ENCODE measurements at regions not wholly inside any gene's neighbourhood (a gene's known extent, or its start where the extent isn't known, plus 50 kb on each side); places are given as distances from the start of the nearest gene placed in this dataset.
"Not testable (repeated sequence)": the region's sequence is repeated elsewhere in the genome, so short reads cannot be mapped to it uniquely, and the experiment has no call there.

- in situ Hi-C loops (cut with HindIII; ENCODE audit: low sequenced_read_pairs), result no loop called here
These were observed 1158.0 kb downstream of the TBC1D22A start for GRCh38 chr22:47920380-47920959.

GRCh38 chr22:47919893-47920292 is 1157.4 kb downstream of the TBC1D22A start:
- in situ Hi-C loops (cut with HindIII; ENCODE audit: low sequenced_read_pairs), result no loop called here

- in situ Hi-C loops (cut with HindIII; ENCODE audit: low sequenced_read_pairs), result no loop called here
These were observed 1156.6 kb downstream of the TBC1D22A start for GRCh38 chr22:47919001-47919441.

- in situ Hi-C loops (cut with HindIII; ENCODE audit: low sequenced_read_pairs), result no loop called here
These were observed 1155.9 kb downstream of the TBC1D22A start for GRCh38 chr22:47918276-47918921.

GRCh38 chr22:47914481-47915097 is 1152.1 kb downstream of the TBC1D22A start:
- in situ Hi-C loops (cut with HindIII; ENCODE audit: low sequenced_read_pairs), result no loop called here

- in situ Hi-C loops (cut with HindIII; ENCODE audit: low sequenced_read_pairs), result no loop called here
These were observed 1140.3 kb downstream of the TBC1D22A start for GRCh38 chr22:47902646-47903180.

GRCh38 chr22:47901911-47902310 is 1139.5 kb downstream of the TBC1D22A start:
- in situ Hi-C loops (cut with HindIII; ENCODE audit: low sequenced_read_pairs), result no loop called here

GRCh38 chr22:47899894-47900293 is 1137.4 kb downstream of the TBC1D22A start:
- in situ Hi-C loops (cut with HindIII; ENCODE audit: low sequenced_read_pairs), result no loop called here

GRCh38 chr22:47898946-47899345 is 1136.5 kb downstream of the TBC1D22A start:
- in situ Hi-C loops (cut with HindIII; ENCODE audit: low sequenced_read_pairs), result no loop called here

- in situ Hi-C loops (cut with HindIII; ENCODE audit: low sequenced_read_pairs), result no loop called here
These were observed 1129.2 kb downstream of the TBC1D22A start for GRCh38 chr22:47891609-47892008.

- in situ Hi-C loops (cut with HindIII; ENCODE audit: low sequenced_read_pairs), result no loop called here
These were observed 1126.4 kb downstream of the TBC1D22A start for GRCh38 chr22:47888817-47889216.

GRCh38 chr22:47884775-47885174 is 1122.3 kb downstream of the TBC1D22A start:
- in situ Hi-C loops (cut with HindIII; ENCODE audit: low sequenced_read_pairs), result no loop called here

- in situ Hi-C loops (cut with HindIII; ENCODE audit: low sequenced_read_pairs), result no loop called here
These were observed 1121.8 kb downstream of the TBC1D22A start for GRCh38 chr22:47884200-47884599.

GRCh38 chr22:47883757-47884156 is 1121.3 kb downstream of the TBC1D22A start:
- in situ Hi-C loops (cut with HindIII; ENCODE audit: low sequenced_read_pairs), result no loop called here

- in situ Hi-C loops (cut with HindIII; ENCODE audit: low sequenced_read_pairs), result no loop called here
These were observed 1116.9 kb downstream of the TBC1D22A start for GRCh38 chr22:47879346-47879745.

GRCh38 chr22:47878460-47878859 is 1116.0 kb downstream of the TBC1D22A start:
- in situ Hi-C loops (cut with HindIII; ENCODE audit: low sequenced_read_pairs), result no loop called here

GRCh38 chr22:47872761-47873535 is 1110.5 kb downstream of the TBC1D22A start:
- in situ Hi-C loops (cut with HindIII; ENCODE audit: low sequenced_read_pairs), result no loop called here

GRCh38 chr22:47865626-47866025 is 1103.2 kb downstream of the TBC1D22A start:
- in situ Hi-C loops (cut with HindIII; ENCODE audit: low sequenced_read_pairs), result no loop called here

GRCh38 chr22:47862394-47862793 is 1099.9 kb downstream of the TBC1D22A start:
- in situ Hi-C loops (cut with HindIII; ENCODE audit: low sequenced_read_pairs), result no loop called here

GRCh38 chr22:47860907-47861306 is 1098.5 kb downstream of the TBC1D22A start:
- in situ Hi-C loops (cut with HindIII; ENCODE audit: low sequenced_read_pairs), result not testable (repeated sequence)

- in situ Hi-C loops (cut with HindIII; ENCODE audit: low sequenced_read_pairs), result no loop called here
These were observed 1097.6 kb downstream of the TBC1D22A start for GRCh38 chr22:47859881-47860525.

Measured in DLD1 (cell line).